GM19452 (cell line): ENCODE measurements at regions not wholly inside any gene's neighbourhood (a gene's known extent, or its start where the extent isn't known, plus 50 kb on each side); places are given as distances from the start of the nearest gene placed in this dataset.

Source experiments
- ATAC-seq: cut with Tn5 transposase; IDR thresholded peaks from one replicate; pipeline ENCODE4 v1.9.1; 2021; ENCODE audit not compliant: unreplicated experiment

GRCh38 chr3:31048143-31048542 is 153.7 kb upstream of the GADL1 start:
- no peak for ATAC-seq

GRCh38 chr3:31050296-31050695 is 155.8 kb upstream of the GADL1 start:
- ATAC-seq, result no peak

GRCh38 chr3:31051226-31051625 is 156.8 kb upstream of the GADL1 start:
- no peak for ATAC-seq

- ATAC-seq, result no peak
Observed at GRCh38 chr3:31053299-31053698, 158.8 kb upstream of the GADL1 start.

- no peak for ATAC-seq
Observed at GRCh38 chr3:31054032-31054431, 159.6 kb upstream of the GADL1 start.

- no peak for ATAC-seq
Observed at GRCh38 chr3:31055757-31056156, 161.3 kb upstream of the GADL1 start.

GRCh38 chr3:31057891-31058290 is 163.4 kb upstream of the GADL1 start:
- ATAC-seq, result no peak

GRCh38 chr3:31064021-31064420 is 169.6 kb upstream of the GADL1 start:
- ATAC-seq, result no peak

- ATAC-seq, result no peak
Observed at GRCh38 chr3:31065765-31066164, 171.3 kb upstream of the GADL1 start.

GRCh38 chr3:31067004-31067403 is 172.5 kb upstream of the GADL1 start:
- no peak for ATAC-seq

- no peak for ATAC-seq
Observed at GRCh38 chr3:31075471-31075870, 181.0 kb upstream of the GADL1 start.

GRCh38 chr3:31075876-31076275 is 181.4 kb upstream of the GADL1 start:
- ATAC-seq, result no peak

- ATAC-seq, result no peak
Observed at GRCh38 chr3:31077021-31077601, 182.7 kb upstream of the GADL1 start.

GRCh38 chr3:31077826-31078225 is 183.4 kb upstream of the GADL1 start:
- no peak for ATAC-seq

- no peak for ATAC-seq
Observed at GRCh38 chr3:31079689-31080088, 185.2 kb upstream of the GADL1 start.

GRCh38 chr3:31081018-31081662 is 186.7 kb upstream of the GADL1 start:
- ATAC-seq, result no peak

- no peak for ATAC-seq
Observed at GRCh38 chr3:31086148-31086547, 191.7 kb upstream of the GADL1 start.

GRCh38 chr3:31086698-31087097 is 192.2 kb upstream of the GADL1 start:
- no peak for ATAC-seq

GRCh38 chr3:31091748-31092147 is 197.3 kb upstream of the GADL1 start:
- no peak for ATAC-seq

- ATAC-seq, result no peak
Observed at GRCh38 chr3:31092748-31093589, 198.5 kb upstream of the GADL1 start.

- ATAC-seq, result no peak
Observed at GRCh38 chr3:31093606-31094005, 199.1 kb upstream of the GADL1 start.

GRCh38 chr3:31094048-31094447 is 199.6 kb upstream of the GADL1 start:
- ATAC-seq, result no peak
